IMR-90 (cell line): ENCODE measurements at regions not wholly inside any gene's neighbourhood (a gene's known extent, or its start where the extent isn't known, plus 50 kb on each side); places are given as distances from the start of the nearest gene placed in this dataset.

Experiments used
- ATAC-seq: fragments of 200-7000 bp; cut with Tn5 transposase; 2 replicates; pipeline ENCODE4 v1.9.1; 2020; ENCODE audit warnings: low read depth, mild to moderate bottlenecking, moderate library complexity
- BruUV-seq: library from RNA; stranded (reverse); fragments of 400-500 nt; replicated peaks from 2 replicates; lab custom pipeline; 2021; lab: Mats Ljungman, UMichigan
- CTCF ChIA-PET: fragments of 300-600 bp; formaldehyde crosslinking; extraction: SDS; loops from one replicate; lab custom pipeline; 2021; ENCODE audit warnings: antibody characterized with exemption; lab: Yijun Ruan, JAX
- POLR2A ChIA-PET: fragments of 300-600 bp; sonication (Branson Sonifier 250); formaldehyde crosslinking; loops from one replicate; lab custom pipeline; 2022; ENCODE audit warnings: antibody characterized with exemption; ENCODE audit not compliant: unreplicated experiment; lab: Charles Lee
- DNase-seq: peaks from one replicate; pipeline ENCODE4 v3.0.0; 2013
- H2AFZ ChIP-seq: replicated peaks from 2 replicates; pipeline ENCODE3; 2013; ENCODE audit warnings: low read length, mild to moderate bottlenecking; ENCODE audit not compliant: poor library complexity
- H2AK5ac ChIP-seq: 2 replicates; pipeline ENCODE4 v1.6.1; 2013; ENCODE audit warnings: low read depth, low read length, inconsistent platforms
- H2AK9ac ChIP-seq: replicated peaks from 2 replicates; pipeline ENCODE3; 2013; ENCODE audit warnings: mild to moderate bottlenecking, low read depth, low read length, moderate library complexity; ENCODE audit not compliant: poor library complexity
- H2BK120ac ChIP-seq: 2 replicates; pipeline ENCODE4 v1.6.1; 2013; ENCODE audit warnings: low read depth, low read length, inconsistent platforms
- H2BK15ac ChIP-seq: 3 replicates; pipeline ENCODE4 v1.6.1; 2013; ENCODE audit warnings: low read depth, low read length, inconsistent platforms
- H2BK20ac ChIP-seq: 2 replicates; pipeline ENCODE4 v1.6.1; 2013; ENCODE audit warnings: low read depth, mild to moderate bottlenecking, inconsistent platforms, low read length, moderate library complexity
- H2BK5ac ChIP-seq: 2 replicates; pipeline ENCODE4 v1.6.1; 2013; ENCODE audit warnings: mild to moderate bottlenecking, low read depth, low read length, inconsistent platforms; ENCODE audit not compliant: poor library complexity, severe bottlenecking
- H3K14ac ChIP-seq: replicated peaks from 2 replicates; pipeline ENCODE4 v1.6.1; 2013; ENCODE audit warnings: low read depth, low read length, inconsistent platforms
- H3K18ac ChIP-seq: 2 replicates; pipeline ENCODE4 v1.6.1; 2013; ENCODE audit warnings: low read depth, low read length, control low read depth
- H3K23ac ChIP-seq: 2 replicates; pipeline ENCODE4 v1.6.1; 2013; ENCODE audit warnings: low read depth, low read length, inconsistent platforms
- H3K27ac ChIP-seq: 2 replicates; pipeline ENCODE4 v1.5.1; 2013; ENCODE audit warnings: mild to moderate bottlenecking, control low read depth, low read length; ENCODE audit not compliant: insufficient read depth
- H3K27me3 ChIP-seq: 2 replicates; pipeline ENCODE4 v1.6.1; 2013; ENCODE audit warnings: low read length; ENCODE audit not compliant: control insufficient read depth, insufficient read depth
- H3K36me3 ChIP-seq: 2 replicates; pipeline ENCODE4 v1.6.1; 2013; ENCODE audit warnings: low read length, mixed read lengths; ENCODE audit not compliant: control insufficient read depth, insufficient read depth
- H3K4ac ChIP-seq: 2 replicates; pipeline ENCODE4 v1.6.1; 2013; ENCODE audit warnings: low read depth, low read length, inconsistent platforms
- H3K4me1 ChIP-seq: 2 replicates; pipeline ENCODE4 v1.6.1; 2013; ENCODE audit warnings: low read length, mixed read lengths; ENCODE audit not compliant: control insufficient read depth, insufficient read depth
- H3K4me2 ChIP-seq: 2 replicates; pipeline ENCODE4 v1.6.1; 2013; ENCODE audit warnings: low read depth, mild to moderate bottlenecking, control low read depth, low read length, moderate library complexity
- H3K4me3 ChIP-seq: 2 replicates; pipeline ENCODE4 v1.5.1; 2013; ENCODE audit warnings: low read depth, mild to moderate bottlenecking, control low read depth, low read length, moderate library complexity; ENCODE audit not compliant: insufficient read depth
- H3K56ac ChIP-seq: 2 replicates; pipeline ENCODE4 v1.6.1; 2013; ENCODE audit warnings: low read length, inconsistent platforms; ENCODE audit not compliant: insufficient read depth; ENCODE audit errors: extremely low read depth
- H3K79me1 ChIP-seq, 2 experiments: 2 replicates each; pipeline ENCODE4 v1.6.1; 2013; ENCODE audit warnings: low read length in 2 of 2, inconsistent platforms in 1 of 2, low read depth in 1 of 2
- H3K9ac ChIP-seq: 2 replicates; pipeline ENCODE4 v1.6.1; 2013; ENCODE audit warnings: low read depth, low read length, control low read depth
- H3K9me1 ChIP-seq: 2 replicates; pipeline ENCODE4 v1.6.1; 2013; ENCODE audit warnings: low read length, inconsistent platforms; ENCODE audit not compliant: insufficient read depth
- H3K9me3 ChIP-seq: 2 replicates; pipeline ENCODE4 v1.6.1; 2013; ENCODE audit warnings: low read length; ENCODE audit not compliant: control insufficient read depth, insufficient read depth
- H4K20me1 ChIP-seq: 2 replicates; pipeline ENCODE4 v1.6.1; 2013; ENCODE audit warnings: low read length, inconsistent platforms; ENCODE audit not compliant: insufficient read depth
- H4K5ac ChIP-seq: 2 replicates; pipeline ENCODE4 v1.6.1; 2013; ENCODE audit warnings: mild to moderate bottlenecking, low read depth, low read length, control low read depth
- H4K8ac ChIP-seq, 2 experiments: 2 replicates each; pipeline ENCODE4 v1.6.1; 2013; ENCODE audit warnings: low read depth in 2 of 2, low read length in 2 of 2, control low read depth in 1 of 2, inconsistent platforms in 1 of 2
- H4K91ac ChIP-seq: 2 replicates; pipeline ENCODE4 v1.6.1; 2013; ENCODE audit warnings: low read depth, low read length, inconsistent platforms; ENCODE audit not compliant: insufficient read depth
- MAFK ChIP-seq: IDR thresholded peaks from 2 replicates; pipeline ENCODE4 v1.6.1; 2012; ENCODE audit warnings: low read depth, low read length, improper control_type of control experiment
- MXI1 ChIP-seq: IDR thresholded peaks from 2 replicates; pipeline ENCODE4 v1.6.1; 2012; ENCODE audit warnings: low read depth, mild to moderate bottlenecking, low read length, moderate library complexity, borderline replicate concordance
- NFE2L2 ChIP-seq: fragments of 150-350 bp; IDR thresholded peaks from 2 replicates; pipeline ENCODE4 v1.6.1; 2016; ENCODE audit warnings: low read depth, mild to moderate bottlenecking, low read length
- WGBS, 2 experiments: methylation state at CpG; one replicate each; pipeline versions ENCODE4 v1.1.5 to v1.1.7; 2013; ENCODE audit warnings: missing lambda C conversion rate in 2 of 2; ENCODE audit not compliant: insufficient read length in 1 of 2; ENCODE audit errors: extremely low coverage in 2 of 2; 5-methylcytosine and 5-hydroxymethylcytosine counted together
- dilution Hi-C: fragments of 300-500 bp; cut with HindIII; formaldehyde crosslinking; loops from one replicate; pipeline ENCODE4 v1.14.3; 2018; ENCODE audit warnings: low sequenced_read_pairs; ENCODE audit not compliant: unreplicated experiment
- in situ Hi-C: fragments of 300-500 bp; cut with MboI; formaldehyde crosslinking; loops from 3 replicates; pipeline ENCODE4 v1.14.3; 2019; ENCODE audit warnings: low sequenced_read_pairs, inconsistent platforms, mixed read lengths
- intact Hi-C: fragments of 100-400 bp; cut with micrococcal nuclease; formaldehyde crosslinking; loops from 2 replicates; pipeline ENCODE4 v1.10.0; 2022

DNA sequence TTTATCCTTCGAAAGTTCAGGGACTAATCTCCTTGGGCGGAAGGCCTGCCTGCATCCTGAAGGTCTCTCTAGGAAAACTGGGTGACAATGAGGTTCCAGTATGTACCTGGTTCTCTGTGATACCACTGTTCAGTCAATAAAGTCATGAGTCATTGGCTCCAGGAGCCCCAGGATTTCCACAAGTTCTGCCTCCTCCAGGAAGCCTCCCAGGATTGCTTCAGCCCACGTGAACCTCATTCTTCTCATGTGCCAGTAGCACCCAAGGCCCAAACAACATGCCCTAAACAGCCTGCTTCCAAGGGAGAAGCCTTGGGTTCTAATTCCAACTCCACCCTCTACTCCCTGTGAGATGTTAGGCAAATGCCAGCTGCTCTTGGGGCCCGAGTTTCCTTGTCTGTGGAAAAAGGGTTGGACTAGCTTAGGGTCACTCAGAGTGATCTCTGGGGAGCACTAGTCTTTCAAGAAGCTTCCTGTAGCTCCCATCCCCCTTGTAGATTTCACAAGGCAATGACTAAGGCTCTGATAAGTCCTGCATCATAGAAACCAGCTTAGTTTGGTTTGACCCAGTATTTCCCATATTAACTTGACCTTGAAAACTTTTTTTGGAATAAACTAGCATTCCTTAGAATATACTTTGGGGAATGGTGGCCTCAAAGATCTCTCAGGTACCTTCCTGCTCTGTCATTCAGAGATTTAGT lies 118.3 kb upstream of the ATP2B2 start:
- no peak overlapping the region for H2AK9ac ChIP-seq
- H2BK120ac ChIP-seq: no peak overlapping the region
- no peak overlapping the region for H3K4me2 ChIP-seq
- H3K4me1 ChIP-seq: no peaks in the 10 kb centered on the region
- no peak overlapping the region for H3K56ac ChIP-seq
- no peak overlapping the region for H2AK5ac ChIP-seq
- H3K36me3 ChIP-seq: no peaks in the 10 kb centered on the region
- H3K79me1 ChIP-seq: no peaks in the 10 kb centered on the region
- no peaks in the 10 kb centered on the region for H4K20me1 ChIP-seq
- H3K27ac ChIP-seq: no peak overlapping the region
- H4K8ac ChIP-seq: no peak overlapping the region
- H4K91ac ChIP-seq: no peak overlapping the region
- no peak overlapping the region for H3K23ac ChIP-seq
- ATAC-seq: no peak
- no peak overlapping the region for H2BK20ac ChIP-seq
- no peak overlapping the region for H3K18ac ChIP-seq
- peaks cover 8% of the 10 kb centered on the region; the same call in 1 of the 2 replicates for H3K27me3 ChIP-seq
- in situ Hi-C loops (no loop called here), dilution Hi-C loops (no loop called here), intact Hi-C loops (no loop called here)
- POLR2A ChIA-PET: no interaction called here
- H3K9me3 ChIP-seq: no peaks in the 10 kb centered on the region
- no peak for DNase-seq
- no CpG with 5 or more reads among the region's 4 CpGs for WGBS, 2 experiments
- H4K5ac ChIP-seq: no peak overlapping the region
- no peak for TF ChIP-seq MXI1
- TF ChIP-seq NFE2L2: no peak
- no peak for TF ChIP-seq MAFK
- H3K4ac ChIP-seq: no peak overlapping the region
- no peak overlapping the region for H3K9ac ChIP-seq
- H3K14ac ChIP-seq: no peak overlapping the region
- H2AFZ ChIP-seq: no peak overlapping the region
- CTCF ChIA-PET: no interaction called here
- no peak overlapping the region for H2BK5ac ChIP-seq
- no TSS peak for BruUV-seq
- H3K9me1 ChIP-seq: no peaks in the 10 kb centered on the region
- no peak overlapping the region for H2BK15ac ChIP-seq
- no peak overlapping the region for H3K4me3 ChIP-seq
